Non-pigmented ciliary epithelial cell (primary cell): ENCODE measurements at regions not wholly inside any gene's neighbourhood (a gene's known extent, or its start where the extent isn't known, plus 50 kb on each side); places are given as distances from the start of the nearest gene placed in this dataset.
"Not testable (repeated sequence)": the region's sequence is repeated elsewhere in the genome, so short reads cannot be mapped to it uniquely, and the experiment has no call there.

Source experiments
- DNase-seq: peaks from one replicate; pipeline ENCODE4 v3.0.0-alpha.2; 2010; ENCODE audit warnings: low read depth

- DNase-seq, result no peak
Observed at GRCh38 chr2:150847578-150847977, 360.1 kb upstream of the RND3 start.

DNA sequence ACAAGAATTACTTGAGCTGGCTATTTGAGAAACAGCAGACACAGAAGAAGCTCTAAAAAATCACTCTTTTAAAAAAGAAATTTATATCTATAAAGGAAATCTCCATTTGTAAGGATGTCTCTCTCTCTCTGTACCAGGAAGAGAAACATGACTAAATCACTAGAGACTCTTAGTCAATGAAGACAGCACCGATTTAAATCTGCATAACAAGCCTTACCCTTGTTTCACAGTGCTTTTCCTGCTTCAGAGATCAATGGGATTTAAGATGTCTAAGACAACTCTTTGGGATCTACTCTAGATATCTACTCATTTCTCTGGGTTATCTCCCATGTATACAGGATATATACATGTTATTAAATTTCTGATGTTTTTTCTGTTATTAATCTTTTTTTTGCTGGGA, 359.2 kb upstream of the RND3 start:
- DNase-seq, result no peak

- no peak for DNase-seq
Observed at GRCh38 chr2:150832686-150833085, 345.2 kb upstream of the RND3 start.

DNA sequence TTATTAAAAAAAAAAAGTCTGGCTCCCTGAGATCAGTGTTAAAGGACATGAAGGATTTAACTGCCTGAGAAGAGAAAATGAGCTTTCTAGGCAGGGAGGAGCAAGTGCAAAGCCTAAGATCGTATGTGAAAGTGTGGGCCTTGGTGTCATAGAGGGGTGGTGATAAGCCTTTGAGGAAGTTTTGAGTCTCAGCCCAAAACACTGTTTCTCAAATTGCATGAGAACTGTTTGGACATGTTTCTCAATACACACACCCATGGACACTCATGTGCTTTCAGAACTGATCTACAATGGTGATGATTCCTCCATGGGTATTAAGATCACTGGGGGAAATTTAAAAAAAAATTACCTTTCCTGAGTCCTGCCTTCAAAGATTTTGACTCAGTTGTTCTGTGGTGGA, 336.7 kb upstream of the RND3 start:
- DNase-seq, result no peak

DNA sequence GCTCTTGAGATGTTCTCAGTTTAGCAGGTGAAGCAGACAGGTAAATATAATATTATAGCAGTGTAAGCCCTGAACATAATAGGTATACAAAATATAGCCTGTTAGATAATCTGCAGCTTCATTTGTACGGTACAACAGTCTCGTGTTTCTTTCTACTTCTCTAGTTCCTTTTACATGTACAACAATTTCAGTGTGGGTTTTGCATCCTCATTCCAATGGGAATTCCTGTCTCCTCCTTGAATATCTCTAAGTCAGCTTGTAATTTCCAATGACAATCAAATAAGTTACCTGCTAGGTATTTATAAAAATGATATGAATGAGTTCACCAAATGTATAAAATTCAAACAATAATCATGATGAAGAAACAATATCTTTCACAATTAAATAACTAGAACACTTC, 330.0 kb upstream of the RND3 start:
- no peak for DNase-seq

- DNase-seq, result no peak
Observed at GRCh38 chr2:150812664-150813367, 325.3 kb upstream of the RND3 start.

DNA sequence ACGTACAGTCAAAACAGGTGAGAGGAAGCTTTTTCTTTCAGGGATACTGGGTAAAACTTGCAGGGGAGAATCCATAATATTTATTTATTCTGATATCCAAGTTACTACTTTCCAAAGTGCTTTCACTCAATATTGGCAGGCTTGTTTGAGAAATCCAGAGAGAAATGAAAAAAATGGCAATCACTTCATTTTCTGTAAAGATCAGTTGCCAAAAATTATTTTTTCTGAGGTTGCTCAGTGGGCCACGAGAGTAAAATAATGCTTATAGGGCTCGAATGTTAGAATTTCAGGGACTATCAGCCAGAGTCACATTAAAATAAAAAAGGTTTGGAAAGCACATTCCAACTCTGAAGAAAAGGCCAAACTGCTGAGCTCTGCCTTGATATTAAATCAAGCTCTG, 324.6 kb upstream of the RND3 start:
- DNase-seq, result no peak

DNA sequence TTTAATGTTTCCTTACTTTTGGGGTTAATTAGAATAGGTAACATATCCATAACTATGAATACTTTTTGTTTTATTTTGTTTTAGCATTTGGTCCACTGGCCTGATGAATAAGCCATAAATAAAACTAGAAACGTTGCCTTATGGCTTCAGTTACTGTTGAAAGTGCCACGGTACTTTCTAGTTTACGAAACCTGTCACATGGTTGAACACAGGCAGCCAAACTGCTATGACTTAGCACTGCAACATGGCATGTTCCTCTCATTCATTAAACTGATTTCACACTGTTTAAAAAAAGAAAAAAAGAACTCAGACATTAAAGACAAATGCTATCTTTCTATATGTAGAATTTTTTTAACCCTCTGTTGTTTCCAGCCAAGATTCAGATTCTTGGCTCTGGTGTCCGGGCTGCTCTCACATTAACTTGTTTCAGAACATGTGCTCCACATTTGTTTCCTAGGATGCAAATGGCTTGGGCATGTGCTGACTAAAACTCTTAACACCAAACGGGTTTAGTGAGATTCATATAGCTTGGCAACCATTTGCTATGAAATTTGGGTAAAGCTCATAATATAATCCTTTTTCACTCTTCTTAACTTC, 323.9 kb upstream of the RND3 start:
- no peak for DNase-seq

GRCh38 chr2:150809103-150809502, 321.6 kb upstream of the RND3 start:
- DNase-seq, result no peak

DNA sequence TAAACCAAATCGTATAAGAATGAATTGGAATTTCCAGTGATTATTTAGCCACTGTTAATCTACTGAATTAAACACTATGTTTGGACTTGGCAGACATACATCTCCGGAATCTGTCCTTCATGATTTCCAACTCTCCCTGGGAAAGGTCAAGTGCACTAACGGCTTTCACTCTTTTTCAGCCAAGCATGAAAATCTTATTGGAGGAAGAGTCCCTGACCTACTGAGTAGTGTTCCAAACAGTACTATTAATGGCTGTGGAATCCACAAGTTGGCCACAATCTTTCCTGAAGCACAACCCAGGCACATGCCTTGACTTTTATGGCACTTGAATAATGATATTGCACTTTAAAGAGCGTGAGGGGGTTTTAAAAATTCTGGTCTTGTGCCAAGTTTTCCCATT, 318.9 kb upstream of the RND3 start:
- DNase-seq, result peak; percentile 13

DNA sequence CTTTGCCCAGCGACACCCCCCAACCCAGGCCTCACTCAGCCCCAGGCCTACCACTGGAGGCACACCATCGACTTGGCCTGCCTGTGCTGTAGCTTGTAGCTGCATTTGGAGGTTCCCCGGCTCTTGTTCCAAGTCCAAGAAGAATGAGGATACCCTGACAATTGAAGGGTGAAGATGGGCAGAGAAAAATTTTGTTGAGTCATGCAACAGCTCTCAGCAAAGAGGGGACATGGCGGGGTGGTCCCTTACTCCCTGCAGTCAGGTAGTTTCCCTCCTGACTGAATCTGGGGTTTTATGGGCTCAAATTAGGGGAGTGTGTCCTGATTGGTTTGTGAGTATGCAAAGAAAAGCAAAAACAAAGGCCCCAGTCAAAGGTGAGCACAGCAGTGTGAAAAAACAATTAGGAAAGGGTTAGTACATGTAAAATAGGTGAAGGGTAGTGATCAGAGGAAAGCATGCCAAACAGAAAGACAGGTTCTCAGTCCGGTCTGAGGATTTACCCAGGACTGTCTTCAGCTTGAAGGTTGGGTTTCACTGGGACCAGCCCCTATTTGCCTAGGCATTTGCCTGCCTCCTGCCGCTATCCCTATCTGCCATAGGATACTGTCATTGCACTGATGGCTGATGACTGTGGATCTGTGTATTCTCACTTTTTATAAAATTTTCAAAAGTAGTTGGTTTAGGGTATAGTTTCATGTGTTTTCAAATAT, 316.4 kb upstream of the RND3 start:
- no peak for DNase-seq

DNA sequence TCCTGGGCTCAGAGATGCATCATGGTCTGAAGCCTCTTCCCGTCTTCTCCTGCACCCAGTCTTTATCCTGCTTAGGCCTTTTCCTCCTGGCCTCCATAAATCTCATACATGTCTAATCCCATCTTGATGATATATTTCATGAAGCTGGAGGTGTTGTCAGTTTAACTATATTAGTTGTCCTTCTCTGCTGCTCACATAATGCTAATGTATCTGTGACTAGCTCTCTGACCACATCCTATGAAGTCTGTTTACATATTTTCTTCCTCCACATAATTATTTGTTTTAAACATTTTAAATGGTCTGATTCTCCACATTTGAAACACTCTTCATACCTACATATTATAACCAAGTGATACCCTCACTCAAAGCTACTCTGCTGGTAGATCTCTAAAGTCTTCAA, 315.2 kb upstream of the RND3 start:
- no peak for DNase-seq

- not testable (repeated sequence) for DNase-seq
Observed at GRCh38 chr2:150796236-150796635, 308.8 kb upstream of the RND3 start.

GRCh38 chr2:150792780-150793300, 305.4 kb upstream of the RND3 start:
- no peak for DNase-seq

GRCh38 chr2:150791567-150791966, 304.1 kb upstream of the RND3 start:
- no peak for DNase-seq

- DNase-seq, result no peak
Observed at GRCh38 chr2:150789376-150789905, 302.0 kb upstream of the RND3 start.

DNA sequence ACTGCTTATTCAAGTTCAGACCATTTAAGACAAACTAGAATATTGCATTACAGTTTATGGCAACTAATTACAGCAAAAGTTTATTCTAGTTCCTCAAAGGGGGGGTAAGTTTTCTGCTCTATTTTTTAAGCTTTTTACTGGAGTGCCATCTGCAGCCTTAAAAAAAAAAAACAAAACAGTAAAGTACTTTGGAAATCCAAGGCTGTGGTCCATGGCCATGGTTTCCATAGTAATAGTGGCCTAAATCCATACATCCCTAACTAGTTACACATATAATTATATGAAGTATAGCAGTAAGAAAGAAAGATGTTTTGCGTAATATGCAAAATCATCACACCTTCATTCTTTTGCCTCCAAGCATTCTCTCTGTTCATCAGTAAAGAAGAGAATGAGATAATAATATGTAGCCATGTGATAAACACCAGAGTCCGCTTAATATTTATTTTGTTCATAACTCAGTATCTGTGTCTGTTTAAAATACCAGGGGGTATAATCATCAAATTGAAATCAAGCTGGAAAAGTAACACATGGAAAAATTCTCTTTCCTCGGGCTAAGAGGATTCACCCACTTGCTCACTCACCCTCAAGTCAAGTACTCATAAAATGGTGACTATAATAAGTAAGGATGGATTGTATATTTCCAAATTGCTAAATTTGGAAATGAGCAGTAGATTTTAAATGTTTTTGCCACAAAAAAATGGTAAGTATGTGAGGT, 301.1 kb upstream of the RND3 start:
- DNase-seq, result no peak

DNA sequence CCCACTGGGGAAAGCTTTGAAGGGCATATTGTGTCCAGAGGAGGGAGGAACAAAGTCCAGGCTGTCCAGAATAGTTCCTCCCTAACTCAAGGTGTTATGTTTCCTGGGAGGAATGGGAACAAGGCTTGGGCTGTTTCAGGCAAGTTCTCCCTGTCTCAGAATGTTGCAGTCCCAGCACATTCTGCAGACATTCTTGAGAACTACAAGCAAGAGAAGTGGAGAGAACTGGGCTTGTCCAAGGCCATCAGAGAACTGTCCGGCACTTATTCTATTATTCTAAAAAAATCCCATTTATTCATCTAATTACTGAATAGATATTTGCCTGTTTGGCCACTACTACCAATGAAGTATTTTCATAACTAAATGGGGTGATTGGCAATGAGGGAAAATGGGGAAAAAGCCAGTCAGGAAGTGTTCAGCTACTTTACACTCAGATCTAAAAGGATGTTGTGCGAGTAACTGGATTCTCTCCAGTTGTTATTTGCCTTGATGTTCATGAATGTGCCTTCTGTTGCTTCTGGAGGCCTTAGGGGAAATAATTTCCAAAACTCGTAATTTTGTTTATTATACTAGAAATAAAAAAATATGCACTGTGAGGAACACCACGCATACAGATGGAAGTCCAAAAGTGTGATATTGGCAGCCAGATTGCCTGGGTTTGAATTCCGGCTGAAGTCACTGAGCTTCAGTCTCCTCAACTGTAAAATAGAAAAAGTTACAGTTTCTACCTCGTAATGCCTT, 300.1 kb upstream of the RND3 start:
- no peak for DNase-seq

DNA sequence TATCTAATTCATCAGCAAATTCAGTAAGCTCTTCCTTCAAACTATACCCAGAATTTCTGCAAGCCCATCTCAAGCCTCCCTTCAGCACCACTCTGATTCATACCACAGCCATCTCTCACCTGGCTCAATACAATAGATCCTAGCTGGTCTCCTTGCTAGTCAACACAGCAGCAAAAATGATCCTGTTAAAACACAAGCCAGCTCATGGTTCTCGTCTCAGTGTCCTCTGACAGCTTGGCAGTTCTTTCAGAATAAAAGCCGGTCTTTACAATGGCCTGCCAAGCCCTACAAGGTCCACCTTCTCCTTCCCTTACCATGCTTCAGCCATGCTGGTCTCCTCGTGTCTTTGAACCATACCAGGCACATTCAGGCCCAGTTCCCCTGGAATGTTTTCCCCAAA, 296.9 kb upstream of the RND3 start:
- DNase-seq, result no peak

DNA sequence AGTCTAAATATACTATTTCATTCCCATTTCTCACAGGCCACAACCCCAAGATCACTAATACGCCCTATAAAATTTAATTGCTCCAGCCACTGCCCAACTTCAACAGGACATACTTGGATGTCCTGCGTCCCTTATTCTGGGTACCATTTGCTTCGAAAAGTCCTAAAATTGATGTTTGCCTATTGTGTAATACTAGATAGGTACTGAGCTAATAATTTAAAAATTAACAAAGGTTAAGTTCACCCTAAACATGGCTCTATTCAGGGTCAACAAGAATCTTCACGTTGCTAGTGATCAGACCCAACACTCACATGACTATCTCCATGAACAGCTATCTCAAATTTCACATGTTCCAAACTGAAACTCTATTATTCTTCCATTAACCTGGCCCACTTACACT, 296.4 kb upstream of the RND3 start:
- no peak for DNase-seq

DNA sequence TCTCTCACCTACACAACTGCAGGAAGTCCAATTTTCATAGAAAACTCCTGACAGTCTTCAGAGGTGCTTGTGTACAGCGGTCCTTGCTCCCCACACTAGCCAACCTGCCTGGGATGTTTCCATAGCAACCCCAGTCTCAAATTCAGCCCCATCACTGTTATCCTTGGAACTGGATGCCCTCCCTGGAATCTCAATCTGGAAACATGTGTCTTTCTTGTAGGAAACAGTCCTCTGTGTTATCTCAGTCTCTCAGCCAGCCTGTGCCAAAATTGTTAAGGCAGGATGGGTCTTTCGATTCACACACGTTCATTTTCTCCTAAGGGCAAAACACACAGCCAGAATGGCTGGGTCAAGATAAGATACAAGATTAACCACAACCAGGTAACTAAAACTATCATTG, 295.5 kb upstream of the RND3 start:
- DNase-seq, result no peak

- DNase-seq, result no peak
Observed at GRCh38 chr2:150782613-150783012, 295.1 kb upstream of the RND3 start.
